PFSK-1 (cell line): ENCODE measurements at regions not wholly inside any gene's neighbourhood (a gene's known extent, or its start where the extent isn't known, plus 50 kb on each side); places are given as distances from the start of the nearest gene placed in this dataset.

Experiments used
- FOXP2 ChIP-seq: optimal IDR thresholded peaks from 2 replicates; pipeline ENCODE3; 2011; ENCODE audit warnings: borderline replicate concordance, control low read depth, inconsistent platforms; ENCODE audit not compliant: insufficient read depth; ENCODE audit errors: extremely low read length, extremely low read depth
- POLR2AphosphoS5 ChIP-seq: IDR thresholded peaks from 2 replicates; pipeline ENCODE4 v1.6.1; 2012; ENCODE audit warnings: low read depth, mild to moderate bottlenecking, control low read depth, low read length, moderate library complexity
- REST ChIP-seq, 2 experiments: IDR thresholded peaks; 2 replicates each; pipeline versions ENCODE4 v1.6.1 to v1.8.0; 2011 to 2012; ENCODE audit warnings: low read depth in 2 of 2, low read length in 2 of 2, control low read depth in 1 of 2, inconsistent platforms in 1 of 2, mild to moderate bottlenecking in 1 of 2, moderate library complexity in 1 of 2; ENCODE audit not compliant: insufficient read depth in 1 of 2
- SIN3A ChIP-seq: IDR thresholded peaks from 2 replicates; pipeline ENCODE4 v1.6.1; 2012; ENCODE audit warnings: mild to moderate bottlenecking, low read length, moderate library complexity, borderline replicate concordance; ENCODE audit not compliant: insufficient read depth
- TAF1 ChIP-seq: IDR thresholded peaks from 2 replicates; pipeline ENCODE4 v1.6.1; 2012; ENCODE audit warnings: low read length, control low read depth, borderline replicate concordance; ENCODE audit not compliant: insufficient read depth

GRCh38 chr1:108016451-108016920 lies 51.5 kb upstream of the VAV3 start:
- TF ChIP-seq POLR2AphosphoS5, result peak; percentile 77
- TF ChIP-seq TAF1, result no peak
- TF ChIP-seq REST (IDR thresholded peaks at IDR 0.05; ENCODE audit: insufficient read depth in 1 of 2, low read depth in 2 of 2, low read length in 2 of 2), result peak in 1 of 2 experiments; percentile 75; a peak in 2 of 4 replicates
- TF ChIP-seq SIN3A, result peak; percentile 88; the same call in 1 of the 2 replicates
- TF ChIP-seq FOXP2, result peak; percentile 43
